OCI-LY7 (cell line): ENCODE measurements at regions not wholly inside any gene's neighbourhood (a gene's known extent, or its start where the extent isn't known, plus 50 kb on each side); places are given as distances from the start of the nearest gene placed in this dataset.

Source experiments
- EZH2phosphoT487 ChIP-seq: fragments of 200-600 bp; sonication (generic); IDR thresholded peaks from 2 replicates; pipeline ENCODE4 v1.6.1; 2018; ENCODE audit warnings: low read depth, borderline replicate concordance, mild to moderate bottlenecking, mixed run types, antibody characterized with exemption, low read length, moderate library complexity, mixed read lengths
- TF ChIP-seq, protein P1 (sequence below): fragments of 200-600 bp; sonication (generic); conservative IDR thresholded peaks from 2 replicates; pipeline ENCODE4 v1.5.1; 2014; ENCODE audit warnings: mild to moderate bottlenecking, antibody characterized with exemption, low read length, moderate library complexity, mixed read lengths

DNA sequence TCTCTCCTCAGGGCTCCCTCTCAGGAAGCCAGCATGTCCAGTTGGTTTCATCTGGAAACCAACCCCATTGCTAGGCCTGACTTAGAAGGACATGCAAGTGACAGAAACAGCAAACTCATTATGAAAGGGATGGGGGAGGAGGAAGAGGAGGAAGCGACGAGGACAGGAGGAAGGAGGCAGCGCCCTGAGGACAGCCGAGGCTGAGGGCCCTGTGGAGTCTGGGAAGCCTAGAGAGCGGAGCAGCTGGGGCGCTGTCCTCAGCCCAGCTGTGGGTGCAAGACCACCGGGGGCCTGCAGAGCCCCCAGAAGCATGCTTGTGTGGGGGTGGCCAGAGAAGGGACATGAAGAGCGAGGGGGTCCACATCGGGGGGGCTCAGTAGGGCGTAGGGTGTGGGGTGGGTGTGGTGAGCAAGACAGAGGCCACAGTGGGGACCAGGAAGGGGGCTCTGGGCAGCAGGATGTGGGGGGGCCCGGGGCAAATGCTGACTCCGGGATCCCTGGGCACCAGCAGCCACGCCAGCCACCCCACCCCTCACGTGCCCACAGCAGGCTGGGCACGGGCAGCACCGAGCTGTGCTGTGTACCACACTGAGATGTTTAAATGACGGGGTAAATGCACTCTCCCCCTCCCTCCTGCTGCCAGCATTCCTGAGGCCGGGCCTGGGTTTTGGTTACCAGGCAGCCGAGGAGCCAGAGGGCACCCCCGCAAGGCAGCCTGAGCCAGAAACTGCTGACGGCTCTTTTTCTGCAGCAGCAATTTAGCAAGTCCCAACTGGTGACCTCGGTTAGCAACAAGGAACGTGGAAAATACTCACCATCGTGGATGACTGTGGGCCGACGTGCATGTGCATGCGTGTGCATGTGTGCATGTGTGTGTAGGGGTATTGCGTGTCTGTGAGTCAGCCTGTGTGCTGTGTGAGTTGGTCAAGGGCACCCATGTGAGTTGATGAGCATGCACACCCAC is 82.7 kb upstream of the LINC01488 start:
- TF ChIP-seq, protein P1, sequence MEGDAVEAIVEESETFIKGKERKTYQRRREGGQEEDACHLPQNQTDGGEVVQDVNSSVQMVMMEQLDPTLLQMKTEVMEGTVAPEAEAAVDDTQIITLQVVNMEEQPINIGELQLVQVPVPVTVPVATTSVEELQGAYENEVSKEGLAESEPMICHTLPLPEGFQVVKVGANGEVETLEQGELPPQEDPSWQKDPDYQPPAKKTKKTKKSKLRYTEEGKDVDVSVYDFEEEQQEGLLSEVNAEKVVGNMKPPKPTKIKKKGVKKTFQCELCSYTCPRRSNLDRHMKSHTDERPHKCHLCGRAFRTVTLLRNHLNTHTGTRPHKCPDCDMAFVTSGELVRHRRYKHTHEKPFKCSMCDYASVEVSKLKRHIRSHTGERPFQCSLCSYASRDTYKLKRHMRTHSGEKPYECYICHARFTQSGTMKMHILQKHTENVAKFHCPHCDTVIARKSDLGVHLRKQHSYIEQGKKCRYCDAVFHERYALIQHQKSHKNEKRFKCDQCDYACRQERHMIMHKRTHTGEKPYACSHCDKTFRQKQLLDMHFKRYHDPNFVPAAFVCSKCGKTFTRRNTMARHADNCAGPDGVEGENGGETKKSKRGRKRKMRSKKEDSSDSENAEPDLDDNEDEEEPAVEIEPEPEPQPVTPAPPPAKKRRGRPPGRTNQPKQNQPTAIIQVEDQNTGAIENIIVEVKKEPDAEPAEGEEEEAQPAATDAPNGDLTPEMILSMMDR = no peak
- no peak for TF ChIP-seq EZH2phosphoT487
